GM10266 (cell line): ENCODE measurements at regions not wholly inside any gene's neighbourhood (a gene's known extent, or its start where the extent isn't known, plus 50 kb on each side); places are given as distances from the start of the nearest gene placed in this dataset.

Experiments
- DNase-seq: peaks from one replicate; pipeline ENCODE4 v3.0.0; 2012; ENCODE audit errors: extremely low spot score
- CTCF ChIP-seq: IDR thresholded peaks from 2 replicates; pipeline ENCODE4 v1.5.1; 2012; ENCODE audit warnings: mild to moderate bottlenecking, low read depth; ENCODE audit not compliant: control insufficient read depth, insufficient read depth; ENCODE audit errors: missing control alignments

DNA sequence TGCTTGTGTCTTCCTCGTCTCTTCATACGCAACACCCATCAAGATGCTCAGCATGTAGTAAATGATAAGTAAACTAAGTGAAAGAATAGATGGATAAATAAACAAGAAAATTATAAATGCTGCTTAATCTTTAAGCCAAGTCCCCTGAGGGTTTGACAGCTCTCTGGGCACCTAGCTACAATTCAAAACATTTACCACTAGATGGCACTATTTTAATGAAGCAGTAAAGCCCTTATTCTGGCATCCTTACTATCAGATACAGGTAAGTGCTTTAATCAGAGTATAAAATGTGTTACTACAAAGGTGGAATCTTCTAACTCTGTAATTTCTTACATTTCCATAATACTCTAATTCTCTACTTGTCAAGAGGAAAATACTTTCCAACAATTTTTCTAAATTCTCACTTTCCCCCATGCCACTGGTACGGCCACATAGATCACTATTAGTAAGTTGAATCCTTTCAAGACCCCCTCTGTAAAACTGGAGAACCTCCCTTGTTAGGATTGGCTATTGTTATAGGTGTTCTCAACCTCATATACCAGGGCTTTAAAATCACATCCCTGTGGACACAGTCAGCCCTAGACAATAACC, 137.8 kb downstream of the BARHL2 start:
- peak; percentile 44 for DNase-seq
- peak; percentile 55 for TF ChIP-seq CTCF

DNA sequence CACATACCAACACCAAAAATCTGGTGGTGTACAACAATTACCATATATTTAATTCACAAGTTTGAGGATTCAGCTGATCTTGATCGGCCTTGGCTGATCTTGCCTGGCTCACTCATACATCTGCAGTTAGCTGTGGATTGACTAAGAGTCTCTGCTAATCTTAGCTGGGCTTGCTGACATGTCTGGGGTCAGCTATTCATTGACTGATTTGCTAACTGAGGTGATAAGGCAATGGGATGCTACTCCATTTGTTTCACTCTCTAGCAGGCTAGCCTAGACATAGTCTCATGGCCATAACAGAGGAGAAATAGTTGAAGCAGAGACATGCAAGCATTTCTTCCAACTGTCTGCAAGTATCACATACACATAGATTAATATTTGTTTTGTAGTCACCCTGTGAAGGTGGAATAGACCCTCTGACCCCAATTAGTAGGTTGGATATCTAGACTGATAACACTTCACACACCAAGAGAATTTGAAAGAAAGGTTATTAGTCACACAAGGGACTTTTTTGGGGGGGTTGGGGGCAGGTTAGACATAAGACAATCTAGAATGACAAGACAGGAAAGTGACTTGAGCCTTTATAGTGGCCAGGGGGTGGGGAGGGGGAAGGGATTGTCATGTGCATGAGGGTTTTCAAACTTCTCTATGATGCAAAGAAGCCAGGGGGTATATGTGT, 142.3 kb downstream of the BARHL2 start:
- TF ChIP-seq CTCF, result no peak
- DNase-seq, result no peak

GRCh38 chr1:90573736-90574135, 143.4 kb downstream of the BARHL2 start:
- no peak for TF ChIP-seq CTCF

GRCh38 chr1:90572446-90572845, 144.7 kb downstream of the BARHL2 start:
- no peak for TF ChIP-seq CTCF
- no peak for DNase-seq

More at GRCh38 chr1:90573736-90574135, 143.4 kb downstream of the BARHL2 start:
- DNase-seq, result no peak

GRCh38 chr1:90568436-90568835, 148.7 kb downstream of the BARHL2 start:
- DNase-seq, result no peak
- TF ChIP-seq CTCF, result no peak

- TF ChIP-seq CTCF, result no peak
- DNase-seq, result no peak
These were observed 152.9 kb downstream of the BARHL2 start for GRCh38 chr1:90564164-90564563.

GRCh38 chr1:90562892-90563291, 154.2 kb downstream of the BARHL2 start:
- DNase-seq, result no peak
- no peak for TF ChIP-seq CTCF
